A673 (cell line): ENCODE measurements at regions not wholly inside any gene's neighbourhood (a gene's known extent, or its start where the extent isn't known, plus 50 kb on each side); places are given as distances from the start of the nearest gene placed in this dataset.

Source experiments
- BruUV-seq: library from RNA; stranded (reverse); fragments of 400-500 nt; replicated peaks from 2 replicates; lab custom pipeline; 2021; lab: Mats Ljungman, UMichigan
- CTCF ChIA-PET: fragments of 300-600 bp; sonication (Branson Sonifier 250); formaldehyde crosslinking; loops from one replicate; lab custom pipeline; 2022; ENCODE audit warnings: antibody characterized with exemption; lab: Charles Lee
- POLR2A ChIA-PET: fragments of 300-600 bp; sonication (Branson Sonifier 250); formaldehyde crosslinking; loops from one replicate; lab custom pipeline; 2022; ENCODE audit warnings: antibody characterized with exemption; ENCODE audit not compliant: low non-redundant PET; lab: Charles Lee
- DNase-seq: peaks from one replicate; pipeline ENCODE4 v3.0.0-alpha.2; 2015; ENCODE audit warnings: low spot score
- H3K27ac ChIP-seq: fragments of 200-600 bp; sonication (generic); 2 replicates; pipeline ENCODE4 v1.5.1; 2016; ENCODE audit warnings: mixed run types, low read depth, mild to moderate bottlenecking, mixed read lengths, antibody characterized with exemption, low read length; ENCODE audit not compliant: poor library complexity, severe bottlenecking
- H3K27me3 ChIP-seq: fragments of 200-600 bp; sonication (generic); replicated peaks from 2 replicates; pipeline ENCODE4 v1.6.1; 2017; ENCODE audit warnings: mixed run types, low read depth, mild to moderate bottlenecking, mixed read lengths, antibody characterized with exemption, low read length; ENCODE audit not compliant: insufficient read depth, poor library complexity
- H3K36me3 ChIP-seq: fragments of 200-600 bp; sonication (generic); 2 replicates; pipeline ENCODE4 v1.6.1; 2016; ENCODE audit warnings: mixed run types, mild to moderate bottlenecking, mixed read lengths, antibody characterized with exemption, low read length; ENCODE audit not compliant: insufficient read depth, poor library complexity, severe bottlenecking
- H3K4me1 ChIP-seq: fragments of 200-600 bp; sonication (generic); 2 replicates; pipeline ENCODE4 v1.6.1; 2017; ENCODE audit warnings: mixed run types, mild to moderate bottlenecking, mixed read lengths, antibody characterized with exemption, low read length; ENCODE audit not compliant: insufficient read depth, poor library complexity, severe bottlenecking
- H3K4me3 ChIP-seq: fragments of 200-600 bp; sonication (generic); 2 replicates; pipeline ENCODE4 v1.5.1; 2016; ENCODE audit warnings: low read depth, mixed run types, mild to moderate bottlenecking, mixed read lengths, low read length; ENCODE audit not compliant: poor library complexity, severe bottlenecking
- H3K9me3 ChIP-seq: fragments of 200-600 bp; sonication (generic); 2 replicates; pipeline ENCODE4 v1.6.1; 2016; ENCODE audit warnings: mixed run types, low read depth, mild to moderate bottlenecking, mixed read lengths, antibody characterized with exemption, low read length; ENCODE audit not compliant: poor library complexity, severe bottlenecking
- EZH2 ChIP-seq: fragments of 200-600 bp; sonication (generic); IDR thresholded peaks from 2 replicates; pipeline ENCODE4 v1.6.1; 2017; ENCODE audit warnings: borderline replicate concordance, low read depth, mild to moderate bottlenecking, mixed read lengths, antibody characterized with exemption, low read length; ENCODE audit not compliant: poor library complexity, severe bottlenecking
- intact Hi-C: fragments of 100-400 bp; cut with micrococcal nuclease; formaldehyde crosslinking; loops from one replicate; pipeline ENCODE4 v1.10.0; 2022; ENCODE audit not compliant: unreplicated experiment
- TF ChIP-seq, protein P1 (sequence below): fragments of 300-800, 200-600 bp; sonication (generic); conservative IDR thresholded peaks from 2 replicates; pipeline ENCODE4 v1.5.1; 2017; ENCODE audit warnings: low read depth, mild to moderate bottlenecking, antibody characterized with exemption, low read length, moderate library complexity, mixed read lengths

DNA sequence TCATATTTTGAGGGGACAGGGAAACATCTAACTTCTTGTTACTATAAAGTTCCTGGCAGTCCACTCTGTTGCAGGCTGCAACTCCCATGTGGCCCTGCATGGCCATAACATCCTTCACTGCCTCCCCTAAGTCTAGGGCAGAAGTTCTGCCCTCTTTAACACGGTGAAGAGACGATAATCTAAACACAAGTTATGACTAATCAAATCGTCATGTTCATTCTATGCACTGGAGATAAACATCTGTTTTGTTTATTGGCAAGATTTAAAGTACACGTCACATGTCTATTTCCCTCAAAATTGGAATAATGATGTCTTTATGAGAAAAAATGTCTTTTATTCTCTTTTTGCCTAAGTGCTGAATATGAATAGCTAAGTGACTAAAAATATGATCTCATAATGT, 1629.4 kb downstream of the PCDH9 start:
- H3K27ac ChIP-seq, result no peak overlapping the region
- no peaks in the 10 kb centered on the region for H3K4me1 ChIP-seq
- no peaks in the 10 kb centered on the region for H3K36me3 ChIP-seq
- H3K4me3 ChIP-seq, result no peak overlapping the region
- H3K9me3 ChIP-seq, result no peaks in the 10 kb centered on the region
- intact Hi-C loops, result no loop called here
- ChIA-PET CTCF (no interaction called here), POLR2A (no interaction called here)
- H3K27me3 ChIP-seq, result no peaks in the 10 kb centered on the region
- no TSS peak for BruUV-seq
- TF ChIP-seq EZH2, result no peak
- no peak for DNase-seq

DNA sequence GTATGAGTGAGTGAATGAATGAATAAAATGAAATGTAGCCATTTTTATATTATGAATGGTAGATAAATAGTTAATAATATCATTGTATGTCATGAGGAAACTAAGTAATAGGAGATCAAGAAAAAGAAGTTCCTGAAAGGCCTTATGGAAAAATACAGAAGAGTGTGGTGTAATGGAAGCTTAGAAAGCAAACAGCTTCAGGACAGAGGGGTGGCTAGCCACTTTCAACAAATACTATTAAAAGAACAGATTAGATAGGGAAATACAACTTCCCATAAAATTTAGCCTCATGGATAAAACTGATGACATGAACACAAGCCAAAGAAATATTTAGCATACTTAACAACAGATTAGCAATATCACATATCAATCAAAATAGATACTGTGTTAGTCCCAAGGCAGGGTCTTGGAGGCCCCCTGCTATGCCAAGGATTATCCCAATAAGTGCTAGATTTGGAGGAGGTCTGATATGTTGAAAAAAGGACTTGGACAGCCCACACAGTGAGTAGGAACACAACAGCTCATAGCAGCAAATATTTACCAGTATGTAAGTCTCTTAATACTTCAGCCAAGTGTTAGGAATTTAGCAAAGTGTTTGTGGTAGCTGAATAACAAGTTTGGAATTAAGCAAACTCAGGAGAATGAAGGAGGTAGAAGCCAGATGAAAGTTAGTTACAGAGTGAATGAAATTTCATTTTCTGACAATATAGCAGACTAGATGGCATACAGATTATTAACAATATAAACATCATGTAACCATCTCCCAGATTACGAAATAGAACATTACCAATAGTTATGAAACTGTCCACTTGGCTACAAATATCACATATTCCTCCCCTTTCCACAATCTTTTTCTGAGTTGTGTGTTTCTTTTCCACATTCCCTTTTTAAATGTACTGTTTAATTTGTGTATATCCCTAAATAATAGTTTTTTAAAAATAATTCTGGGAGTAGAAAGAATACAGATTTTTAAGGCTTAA, 1632.0 kb downstream of the PCDH9 start:
- no peak overlapping the region for H3K4me3 ChIP-seq
- CTCF ChIA-PET, result no interaction called here

DNA sequence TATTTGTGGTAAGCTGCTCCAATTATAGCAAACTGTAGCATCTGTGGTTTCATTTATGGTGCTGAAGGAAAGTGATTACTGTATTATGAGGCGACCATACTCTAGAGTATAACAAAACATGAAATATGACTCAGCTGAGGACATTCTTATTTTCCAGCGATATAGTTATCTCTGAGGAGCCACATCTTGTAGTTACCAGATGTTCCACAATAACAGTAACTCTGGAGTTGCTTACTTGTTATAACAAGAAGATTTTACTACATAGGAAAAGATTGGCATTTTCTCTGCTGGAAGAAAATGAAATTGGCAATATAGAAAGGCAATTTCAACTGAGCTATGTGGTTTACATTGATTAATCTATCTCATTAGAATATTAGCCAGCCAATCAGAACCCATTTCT, 1634.2 kb downstream of the PCDH9 start:
- Histone ChIP-seq H3K4me1 (no peaks in the 10 kb centered on the region), H3K9me3 (no peaks in the 10 kb centered on the region), H3K27ac (no peak overlapping the region), H3K36me3 (no peaks in the 10 kb centered on the region), H3K27me3 (no peaks in the 10 kb centered on the region), H3K4me3 (no peak overlapping the region)
- ChIA-PET CTCF (no interaction called here), POLR2A (no interaction called here)
- DNase-seq, result no peak
- intact Hi-C loops, result no loop called here
- no TSS peak for BruUV-seq
- no peak for TF ChIP-seq EZH2
- TF ChIP-seq, protein P1, sequence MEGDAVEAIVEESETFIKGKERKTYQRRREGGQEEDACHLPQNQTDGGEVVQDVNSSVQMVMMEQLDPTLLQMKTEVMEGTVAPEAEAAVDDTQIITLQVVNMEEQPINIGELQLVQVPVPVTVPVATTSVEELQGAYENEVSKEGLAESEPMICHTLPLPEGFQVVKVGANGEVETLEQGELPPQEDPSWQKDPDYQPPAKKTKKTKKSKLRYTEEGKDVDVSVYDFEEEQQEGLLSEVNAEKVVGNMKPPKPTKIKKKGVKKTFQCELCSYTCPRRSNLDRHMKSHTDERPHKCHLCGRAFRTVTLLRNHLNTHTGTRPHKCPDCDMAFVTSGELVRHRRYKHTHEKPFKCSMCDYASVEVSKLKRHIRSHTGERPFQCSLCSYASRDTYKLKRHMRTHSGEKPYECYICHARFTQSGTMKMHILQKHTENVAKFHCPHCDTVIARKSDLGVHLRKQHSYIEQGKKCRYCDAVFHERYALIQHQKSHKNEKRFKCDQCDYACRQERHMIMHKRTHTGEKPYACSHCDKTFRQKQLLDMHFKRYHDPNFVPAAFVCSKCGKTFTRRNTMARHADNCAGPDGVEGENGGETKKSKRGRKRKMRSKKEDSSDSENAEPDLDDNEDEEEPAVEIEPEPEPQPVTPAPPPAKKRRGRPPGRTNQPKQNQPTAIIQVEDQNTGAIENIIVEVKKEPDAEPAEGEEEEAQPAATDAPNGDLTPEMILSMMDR, result no peak

More for the DNA sequence above, 1632.0 kb downstream of the PCDH9 start:
- Histone ChIP-seq H3K36me3 (no peaks in the 10 kb centered on the region), H3K9me3 (no peaks in the 10 kb centered on the region), H3K27ac (no peak overlapping the region), H3K27me3 (no peaks in the 10 kb centered on the region), H3K4me1 (no peaks in the 10 kb centered on the region)
- TF ChIP-seq, protein P1, result no peak
- TF ChIP-seq EZH2, result no peak
- BruUV-seq, result no TSS peak
- intact Hi-C loops, result no loop called here
- no peak for DNase-seq
- POLR2A ChIA-PET, result no interaction called here
